Smooth muscle cell (in vitro differentiated cells): ENCODE measurements at regions not wholly inside any gene's neighbourhood (a gene's known extent, or its start where the extent isn't known, plus 50 kb on each side); places are given as distances from the start of the nearest gene placed in this dataset.
A peak's percentile ranks its signal among the peaks of the same experiment; 100 is the strongest.

Experiments used
- DNase-seq: peaks from one replicate; lab custom pipeline; 2025; ENCODE audit not compliant: unreplicated experiment; lab: John Stamatoyannopoulos, UW
- H2AFZ ChIP-seq: fragments of 200-600 bp; sonication (generic); 2 replicates; pipeline ENCODE4 v1.6.0; 2016; ENCODE audit warnings: antibody characterized with exemption, low read depth, mild to moderate bottlenecking
- H3F3A ChIP-seq: fragments of 200-600 bp; sonication (generic); 2 replicates; pipeline ENCODE4 v1.6.0; 2017; ENCODE audit warnings: antibody characterized with exemption, low read depth
- H3K27ac ChIP-seq: fragments of 200-600 bp; sonication (generic); 2 replicates; pipeline ENCODE4 v1.5.1; 2016; ENCODE audit warnings: low read depth, mild to moderate bottlenecking
- H3K27me3 ChIP-seq: fragments of 200-600 bp; sonication (generic); 2 replicates; pipeline ENCODE4 v1.6.1; 2016; ENCODE audit warnings: low read depth, mild to moderate bottlenecking
- H3K36me3 ChIP-seq: fragments of 200-600 bp; sonication (generic); 2 replicates; pipeline ENCODE4 v1.5.1; 2016; ENCODE audit warnings: low read depth
- H3K4me1 ChIP-seq: fragments of 200-600 bp; sonication (generic); 2 replicates; pipeline ENCODE4 v1.5.1; 2016; ENCODE audit warnings: low read depth
- H3K4me2 ChIP-seq: fragments of 200-600 bp; sonication (generic); 2 replicates; pipeline ENCODE4 v1.6.0; 2016; ENCODE audit warnings: mild to moderate bottlenecking
- H3K4me3 ChIP-seq: fragments of 200-600 bp; sonication (generic); 2 replicates; pipeline ENCODE4 v1.5.1; 2016; ENCODE audit warnings: mild to moderate bottlenecking
- H3K79me2 ChIP-seq: fragments of 200-600 bp; sonication (generic); 2 replicates; pipeline ENCODE4 v1.6.0; 2016; ENCODE audit warnings: low read depth, mild to moderate bottlenecking
- H3K9ac ChIP-seq: fragments of 200-600 bp; sonication (generic); 2 replicates; pipeline ENCODE4 v1.6.0; 2016; ENCODE audit warnings: low read depth
- H3K9me3 ChIP-seq: fragments of 200-600 bp; sonication (generic); replicated peaks from 2 replicates; pipeline ENCODE4 v1.5.1; 2016; ENCODE audit warnings: low read depth
- H4K20me1 ChIP-seq: fragments of 200-600 bp; sonication (generic); 2 replicates; pipeline ENCODE4 v1.6.0; 2016; ENCODE audit warnings: low read depth
- CTCF ChIP-seq: fragments of 200-600 bp; sonication (generic); IDR thresholded peaks from 2 replicates; pipeline ENCODE4 v1.5.1; 2017; ENCODE audit warnings: borderline replicate concordance, mild to moderate bottlenecking, antibody characterized with exemption; ENCODE audit not compliant: insufficient read depth, poor library complexity, severe bottlenecking
- WGBS: methylation state at CpG from one replicate; pipeline ENCODE4 v1.1.7; 2016; ENCODE audit warnings: low lambda C conversion rate; 5-methylcytosine and 5-hydroxymethylcytosine counted together

GRCh38 chr10:35882422-35883150, 240.5 kb upstream of the FZD8 start:
- TF ChIP-seq CTCF, result no peak
- H3K4me3 ChIP-seq, result no peak overlapping the region
- no peak overlapping the region for H2AFZ ChIP-seq
- peaks cover 36% of the 10 kb centered on the region for H3K27me3 ChIP-seq
- WGBS, result 80% methylated on average over 9 of the region's 9 CpGs
- H3K36me3 ChIP-seq, result no peaks in the 10 kb centered on the region
- no peaks in the 10 kb centered on the region for H3F3A ChIP-seq
- DNase-seq, result no peak
- H3K9me3 ChIP-seq, result no peaks in the 10 kb centered on the region
- H3K4me2 ChIP-seq, result no peak overlapping the region
- H3K4me1 ChIP-seq, result peaks cover 11% of the 10 kb centered on the region
- H3K79me2 ChIP-seq, result no peaks in the 10 kb centered on the region
- H3K27ac ChIP-seq, result no peak overlapping the region
- H3K9ac ChIP-seq, result no peak overlapping the region
- H4K20me1 ChIP-seq, result no peaks in the 10 kb centered on the region

- no peak overlapping the region for H3K9ac ChIP-seq
- no peaks in the 10 kb centered on the region for H3K36me3 ChIP-seq
- no peaks in the 10 kb centered on the region for H4K20me1 ChIP-seq
- DNase-seq, result no peak
- peaks cover 36% of the 10 kb centered on the region for H3K27me3 ChIP-seq
- no peak overlapping the region for H2AFZ ChIP-seq
- peaks cover 1% of the 10 kb centered on the region for H3F3A ChIP-seq
- H3K79me2 ChIP-seq, result no peaks in the 10 kb centered on the region
- 95% methylated on average over 2 of the region's 2 CpGs for WGBS
- H3K4me1 ChIP-seq, result peaks cover 11% of the 10 kb centered on the region
- TF ChIP-seq CTCF, result no peak
- H3K27ac ChIP-seq, result no peak overlapping the region
- H3K9me3 ChIP-seq, result no peaks in the 10 kb centered on the region
- no peak overlapping the region for H3K4me2 ChIP-seq
- H3K4me3 ChIP-seq, result no peak overlapping the region
Observed at GRCh38 chr10:35881320-35881719, 239.2 kb upstream of the FZD8 start.

GRCh38 chr10:35876248-35876647, 234.2 kb upstream of the FZD8 start:
- no peak for DNase-seq
- Histone ChIP-seq H3K36me3 (no peaks in the 10 kb centered on the region), H3K4me3 (no peak overlapping the region), H3K9ac (no peak overlapping the region), H3K79me2 (no peaks in the 10 kb centered on the region), H2AFZ (peak overlapping the region; percentile 4), H3K4me2 (peak overlapping the region; percentile 59), H3K27ac (peak overlapping the region; percentile 69), H3K4me1 (peaks cover 17% of the 10 kb centered on the region), H4K20me1 (no peaks in the 10 kb centered on the region), H3F3A (peaks cover 9% of the 10 kb centered on the region), H3K27me3 (no peaks in the 10 kb centered on the region), H3K9me3 (no peaks in the 10 kb centered on the region)
- TF ChIP-seq CTCF, result no peak
- WGBS, result 30% methylated on average over 4 of the region's 4 CpGs
